Psoas muscle (tissue), 7 donors: ENCODE measurements at regions not wholly inside any gene's neighbourhood (a gene's known extent, or its start where the extent isn't known, plus 50 kb on each side); places are given as distances from the start of the nearest gene placed in this dataset.

Experiments
- ATAC-seq, 4 donors: fragments of 200-7000 bp; cut with Tn5 transposase; one replicate each; pipeline ENCODE4 v1.9.1; 2020; ENCODE audit warnings: moderate library complexity in 3 of 4, mild to moderate bottlenecking in 2 of 4
- DNase-seq, 2 donors: peaks; one replicate each; pipeline ENCODE4 v3.0.0-alpha.2; 2020
- H3K27ac ChIP-seq: fragments of 200-600 bp; one replicate; pipeline ENCODE4 v1.8.0; 2022
- H3K27me3 ChIP-seq, 3 donors: fragments of 200-600 bp in 1 of 3; one replicate each; pipeline versions ENCODE4 v1.6.1 to v1.8.0; 2013 to 2022; ENCODE audit warnings: low read length in 2 of 3, mild to moderate bottlenecking in 2 of 3, moderate library complexity in 1 of 3; ENCODE audit not compliant: insufficient read depth in 3 of 3
- H3K36me3 ChIP-seq, 2 donors: fragments of 200-600 bp in 1 of 2; one replicate each; pipeline versions ENCODE4 v1.6.1 to v1.8.0; 2013 to 2022; ENCODE audit warnings: low read depth in 1 of 2, mild to moderate bottlenecking in 1 of 2, moderate library complexity in 1 of 2; ENCODE audit not compliant: insufficient read depth in 1 of 2
- H3K4me1 ChIP-seq: fragments of 200-600 bp; one replicate; pipeline ENCODE4 v1.8.0; 2022
- H3K4me3 ChIP-seq: fragments of 200-600 bp; one replicate; pipeline ENCODE4 v1.8.0; 2022; ENCODE audit warnings: mild to moderate bottlenecking
- H3K9me3 ChIP-seq: fragments of 200-600 bp; one replicate; pipeline ENCODE4 v1.8.0; 2022
- CTCF ChIP-seq: fragments of 200-600 bp; IDR thresholded peaks from one replicate; pipeline ENCODE4 v1.8.0; 2022; ENCODE audit warnings: antibody characterized with exemption
- WGBS, 3 donors: extraction: QIAGEN DNeasy Blood & Tissue Kit; methylation state at CpG; one replicate each; pipeline versions ENCODE4 v1.1.6 to v1.1.7; 2013; 5-methylcytosine and 5-hydroxymethylcytosine counted together
- intact Hi-C, 2 donors: fragments of 100-400 bp; cut with DNase I; formaldehyde crosslinking; loops; one replicate each; pipeline versions ENCODE4 v1.11.0 to v1.14.2; 2022
- donor health status: healthy with polysubstance abuse.
- donor health status: DM: no; HTN: no; CAD: no; lungs with moderate emphysema.
- donor health status: Bipolar disorder and iron deficiency.
- donor health status: healthy.
- donor health status: DM: yes; HTN: yes; CAD: no.
- donor health status: DM: no; HTN: no; CAD: no.
- donor health status: DM: yes; HTN: yes; CAD: no.

- intact Hi-C loops, result no loop called here
- no peak for TF ChIP-seq CTCF
- Histone ChIP-seq H3K27me3 (no peaks in the 10 kb centered on the region), H3K4me1 (no peaks in the 10 kb centered on the region), H3K4me3 (no peak overlapping the region), H3K27ac (no peak overlapping the region), H3K9me3 (no peaks in the 10 kb centered on the region), H3K36me3 (no peaks in the 10 kb centered on the region)
- no peak for ATAC-seq
- WGBS, 3 donors, result 85 to 93% (median 92%) methylated on average over 4 of the region's 4 CpGs
- no peak for DNase-seq
Measured at GRCh38 chr2:181196401-181196800, 216.0 kb downstream of the UBE2E3 start.

- intact Hi-C loops, result no loop called here
- DNase-seq, result no peak
- WGBS, 3 donors, result 76 to 87% (median 81%) methylated on average over 3 of the region's 3 CpGs
- ATAC-seq, result no peak
- Histone ChIP-seq H3K4me3 (no peak overlapping the region), H3K27ac (no peak overlapping the region), H3K36me3 (no peaks in the 10 kb centered on the region), H3K9me3 (no peaks in the 10 kb centered on the region), H3K27me3 (no peaks in the 10 kb centered on the region), H3K4me1 (no peaks in the 10 kb centered on the region)
- TF ChIP-seq CTCF, result no peak
Measured at GRCh38 chr2:181197140-181197760, 216.8 kb downstream of the UBE2E3 start.

GRCh38 chr2:181198183-181198864, 217.9 kb downstream of the UBE2E3 start:
- H3K9me3 ChIP-seq, result no peaks in the 10 kb centered on the region
- no peaks in the 10 kb centered on the region for H3K27me3 ChIP-seq
- WGBS, 3 donors, result 50 to 78% (median 56%) methylated on average over 1 of the region's 1 CpG
- TF ChIP-seq CTCF, result no peak
- DNase-seq (no peak), ATAC-seq (no peak)
- H3K36me3 ChIP-seq, result no peaks in the 10 kb centered on the region
- H3K4me1 ChIP-seq, result no peaks in the 10 kb centered on the region
- no peak overlapping the region for H3K4me3 ChIP-seq
- no peak overlapping the region for H3K27ac ChIP-seq
- intact Hi-C loops, result no loop called here

GRCh38 chr2:181203412-181203811, 223.0 kb downstream of the UBE2E3 start:
- DNase-seq, result no peak
- H3K27ac ChIP-seq, result no peak overlapping the region
- no peaks in the 10 kb centered on the region for H3K9me3 ChIP-seq
- H3K27me3 ChIP-seq, result no peaks in the 10 kb centered on the region
- ATAC-seq, result no peak
- no peaks in the 10 kb centered on the region for H3K36me3 ChIP-seq
- no peak overlapping the region for H3K4me3 ChIP-seq
- no peak for TF ChIP-seq CTCF
- intact Hi-C loops, result no loop called here
- H3K4me1 ChIP-seq, result no peaks in the 10 kb centered on the region

- Histone ChIP-seq H3K4me3 (no peak overlapping the region), H3K36me3 (no peaks in the 10 kb centered on the region), H3K27ac (no peak overlapping the region), H3K4me1 (no peaks in the 10 kb centered on the region), H3K9me3 (no peaks in the 10 kb centered on the region), H3K27me3 (no peaks in the 10 kb centered on the region)
- no peak for TF ChIP-seq CTCF
- ATAC-seq, result no peak
- intact Hi-C loops, result no loop called here
- DNase-seq, result no peak
Measured at GRCh38 chr2:181203916-181204315, 223.5 kb downstream of the UBE2E3 start.
